K562 (cell line): ENCODE measurements at regions not wholly inside any gene's neighbourhood (a gene's known extent, or its start where the extent isn't known, plus 50 kb on each side); places are given as distances from the start of the nearest gene placed in this dataset.

Experiments
- BCOR ChIP-seq: fragments of 450-650 bp; IDR thresholded peaks from 2 replicates; pipeline ENCODE4 v1.6.1; 2016
- CHD7 ChIP-seq: fragments of 200-600 bp; sonication (generic); IDR thresholded peaks from one replicate; pipeline ENCODE4 v1.6.1; 2012; ENCODE audit warnings: mild to moderate bottlenecking, low read depth, low read length, inconsistent platforms
- CXXC5 ChIP-seq: fragments of 250-450 bp; sonication (Bioruptor Pico); IDR thresholded peaks from 2 replicates; pipeline ENCODE4 v1.8.0; 2022; ENCODE audit warnings: inconsistent platforms, mild to moderate bottlenecking, moderate library complexity
- FOXK2 ChIP-seq, 2 experiments: fragments of 450-650 bp; IDR thresholded peaks in 1 of 2; conservative IDR thresholded peaks in 1 of 2; 2 replicates each; pipeline ENCODE4 v1.6.1; 2016; ENCODE audit warnings: low read depth in 2 of 2, mild to moderate bottlenecking in 1 of 2
- GABPB2 ChIP-seq: fragments of 250-450 bp; sonication (Bioruptor Pico); conservative IDR thresholded peaks from 2 replicates; pipeline ENCODE4 v1.5.1; 2021; ENCODE audit warnings: mild to moderate bottlenecking
- HMGXB4 ChIP-seq: sonication (generic); formaldehyde crosslinking; IDR thresholded peaks from 2 replicates; pipeline ENCODE4 v1.8.1; 2023; ENCODE audit warnings: mild to moderate bottlenecking, missing genetic modification reagents
- MCM3 ChIP-seq: fragments of 450-650 bp; IDR thresholded peaks from 2 replicates; pipeline ENCODE4 v1.6.1; 2016
- TRIM25 ChIP-seq: fragments of 450-650 bp; IDR thresholded peaks from 2 replicates; pipeline ENCODE4 v1.7.0; 2016; ENCODE audit warnings: borderline replicate concordance
- WHSC1 ChIP-seq: IDR thresholded peaks from one replicate; pipeline ENCODE4 v1.6.1; 2012; ENCODE audit warnings: low read length, control low read depth, inconsistent platforms
- ZNF785 ChIP-seq: fragments of 250-450 bp; sonication (Bioruptor Pico); IDR thresholded peaks from 2 replicates; pipeline ENCODE4 v1.4.0; 2020; ENCODE audit warnings: mild to moderate bottlenecking

GRCh38 chr21:35628316-35628715 lies 432.0 kb downstream of the SETD4 start (continued):
- TF ChIP-seq CHD7 (no peak), BCOR (no peak), FOXK2 (conservative IDR thresholded peaks at IDR 0.05 in 1 of 2, IDR thresholded peaks at IDR 0.05 in 1 of 2; ENCODE audit: low read depth in 2 of 2) (no peak), CXXC5 (CRISPR knock-in tag) (no peak), TRIM25 (no peak), GABPB2 (no peak), ZNF785 (CRISPR knock-in tag) (no peak), HMGXB4 (CRISPR knock-in tag) (no peak), MCM3 (no peak), WHSC1 (no peak)
